H1 (cell line): ENCODE measurements at regions not wholly inside any gene's neighbourhood (a gene's known extent, or its start where the extent isn't known, plus 50 kb on each side); places are given as distances from the start of the nearest gene placed in this dataset.

Experiments
- POLR2A ChIP-seq, 2 experiments: IDR thresholded peaks; 1 replicate in 1 of 2; 2 replicates in 1 of 2; pipeline ENCODE4 v1.6.1; 2011; ENCODE audit warnings: low read depth in 2 of 2, low read length in 2 of 2, mild to moderate bottlenecking in 2 of 2; ENCODE audit errors: control extremely low read depth in 1 of 2
- SP2 ChIP-seq: IDR thresholded peaks from 2 replicates; pipeline ENCODE4 v1.6.1; 2012; ENCODE audit warnings: mild to moderate bottlenecking, low read length, inconsistent platforms
- TF ChIP-seq, protein P1 (sequence below), 3 experiments: IDR thresholded peaks; 1 replicate in 2 of 3; 2 replicates in 1 of 3; pipeline versions ENCODE4 v1.5.1 to v1.6.1; 2011; ENCODE audit warnings: low read length in 3 of 3, mild to moderate bottlenecking in 3 of 3, inconsistent platforms in 2 of 3, low read depth in 1 of 3, moderate library complexity in 1 of 3; ENCODE audit not compliant: insufficient read depth in 1 of 3; ENCODE audit errors: control extremely low read depth in 1 of 3

DNA sequence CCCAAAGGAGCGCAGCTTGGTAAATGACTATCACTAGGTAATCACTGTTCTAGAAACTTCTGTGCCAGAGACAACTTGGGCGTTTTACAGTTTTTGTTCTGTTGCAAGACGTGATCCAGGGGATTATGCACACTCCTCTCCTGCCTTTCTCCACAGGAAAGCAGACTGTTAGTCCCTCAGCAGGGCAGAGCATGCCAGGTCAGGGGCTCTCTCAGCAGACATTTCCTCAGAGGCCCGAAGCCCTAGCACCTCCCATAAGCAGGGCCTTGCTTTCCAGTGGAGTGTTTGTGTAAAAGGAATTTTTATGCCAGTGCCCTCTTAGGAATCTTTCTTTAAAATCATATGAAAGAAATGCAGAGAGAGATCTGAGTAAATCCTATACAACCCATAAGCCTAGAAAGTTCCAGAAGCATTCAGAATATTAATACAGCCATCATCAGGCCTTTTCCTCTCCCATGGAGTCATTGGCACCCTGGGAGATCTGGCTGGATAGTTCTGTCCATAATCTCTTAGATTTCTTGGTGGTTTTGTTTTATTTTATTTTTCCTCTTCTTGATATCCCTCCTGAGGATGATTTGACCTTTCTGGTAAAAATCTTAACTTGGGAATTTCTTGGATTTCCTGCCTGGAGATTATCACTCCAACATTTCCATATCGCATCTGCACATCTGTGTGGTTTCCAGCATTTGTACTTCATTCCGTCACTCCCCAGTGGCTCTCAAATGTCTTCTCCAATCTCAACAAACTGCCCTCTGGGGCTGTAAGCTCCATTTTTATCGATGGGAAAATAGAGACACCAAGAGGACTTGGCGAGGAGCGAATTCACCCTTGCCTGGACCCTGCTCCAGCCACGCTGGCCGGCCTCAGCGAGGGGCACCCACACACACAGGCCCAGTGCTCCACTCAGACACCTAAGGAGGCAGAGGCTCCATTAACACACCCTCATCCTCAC lies 116.1 kb downstream of the PSMG1 start:
- TF ChIP-seq, protein P1, sequence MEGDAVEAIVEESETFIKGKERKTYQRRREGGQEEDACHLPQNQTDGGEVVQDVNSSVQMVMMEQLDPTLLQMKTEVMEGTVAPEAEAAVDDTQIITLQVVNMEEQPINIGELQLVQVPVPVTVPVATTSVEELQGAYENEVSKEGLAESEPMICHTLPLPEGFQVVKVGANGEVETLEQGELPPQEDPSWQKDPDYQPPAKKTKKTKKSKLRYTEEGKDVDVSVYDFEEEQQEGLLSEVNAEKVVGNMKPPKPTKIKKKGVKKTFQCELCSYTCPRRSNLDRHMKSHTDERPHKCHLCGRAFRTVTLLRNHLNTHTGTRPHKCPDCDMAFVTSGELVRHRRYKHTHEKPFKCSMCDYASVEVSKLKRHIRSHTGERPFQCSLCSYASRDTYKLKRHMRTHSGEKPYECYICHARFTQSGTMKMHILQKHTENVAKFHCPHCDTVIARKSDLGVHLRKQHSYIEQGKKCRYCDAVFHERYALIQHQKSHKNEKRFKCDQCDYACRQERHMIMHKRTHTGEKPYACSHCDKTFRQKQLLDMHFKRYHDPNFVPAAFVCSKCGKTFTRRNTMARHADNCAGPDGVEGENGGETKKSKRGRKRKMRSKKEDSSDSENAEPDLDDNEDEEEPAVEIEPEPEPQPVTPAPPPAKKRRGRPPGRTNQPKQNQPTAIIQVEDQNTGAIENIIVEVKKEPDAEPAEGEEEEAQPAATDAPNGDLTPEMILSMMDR (IDR thresholded peaks at IDR 0.05; ENCODE audit: control extremely low read depth in 1 of 3, insufficient read depth in 1 of 3, low read depth in 1 of 3, low read length in 3 of 3): no peak
- TF ChIP-seq POLR2A (IDR thresholded peaks at IDR 0.05; ENCODE audit: control extremely low read depth in 1 of 2, low read depth in 2 of 2, low read length in 2 of 2) (no peak), SP2 (no peak)
